GM13976 (cell line): ENCODE measurements at regions not wholly inside any gene's neighbourhood (a gene's known extent, or its start where the extent isn't known, plus 50 kb on each side); places are given as distances from the start of the nearest gene placed in this dataset.

Source experiments
- DNase-seq: peaks from one replicate; pipeline ENCODE4 v3.0.0; 2012; ENCODE audit warnings: low spot score
- in situ Hi-C: fragments of 300-500 bp; cut with MboI; formaldehyde crosslinking; loops from one replicate; pipeline ENCODE4 v1.12.0; 2022; ENCODE audit warnings: low sequenced_read_pairs, mixed read lengths, inconsistent platforms; ENCODE audit not compliant: unreplicated experiment
- TF ChIP-seq, protein P1 (sequence below): IDR thresholded peaks from 2 replicates; pipeline ENCODE4 v1.5.1; 2012; ENCODE audit warnings: borderline replicate concordance, mild to moderate bottlenecking; ENCODE audit not compliant: insufficient read depth; ENCODE audit errors: extremely low read depth, missing control alignments, control extremely low read depth

DNA sequence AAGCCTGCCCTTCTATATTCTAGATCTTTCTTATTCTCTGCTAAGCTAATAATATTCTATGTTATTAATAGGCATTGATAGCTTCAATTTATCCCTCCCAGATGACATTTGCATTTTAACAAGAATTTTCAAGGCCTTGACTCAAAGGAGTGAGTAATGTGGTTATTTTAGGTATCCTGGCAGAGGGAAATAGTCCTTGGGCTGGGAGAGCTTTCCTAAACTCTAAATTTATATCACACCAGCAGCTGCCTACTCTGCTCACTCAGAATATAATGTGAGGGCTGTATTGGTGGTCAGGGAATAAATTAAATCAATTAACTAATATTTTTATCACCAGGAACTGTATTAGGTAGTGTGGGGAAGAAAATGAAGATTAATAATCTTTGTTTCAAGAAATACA, 74.8 kb upstream of the ADAM23 start:
- in situ Hi-C loops, result no loop called here
- DNase-seq, result no peak
- TF ChIP-seq, protein P1, sequence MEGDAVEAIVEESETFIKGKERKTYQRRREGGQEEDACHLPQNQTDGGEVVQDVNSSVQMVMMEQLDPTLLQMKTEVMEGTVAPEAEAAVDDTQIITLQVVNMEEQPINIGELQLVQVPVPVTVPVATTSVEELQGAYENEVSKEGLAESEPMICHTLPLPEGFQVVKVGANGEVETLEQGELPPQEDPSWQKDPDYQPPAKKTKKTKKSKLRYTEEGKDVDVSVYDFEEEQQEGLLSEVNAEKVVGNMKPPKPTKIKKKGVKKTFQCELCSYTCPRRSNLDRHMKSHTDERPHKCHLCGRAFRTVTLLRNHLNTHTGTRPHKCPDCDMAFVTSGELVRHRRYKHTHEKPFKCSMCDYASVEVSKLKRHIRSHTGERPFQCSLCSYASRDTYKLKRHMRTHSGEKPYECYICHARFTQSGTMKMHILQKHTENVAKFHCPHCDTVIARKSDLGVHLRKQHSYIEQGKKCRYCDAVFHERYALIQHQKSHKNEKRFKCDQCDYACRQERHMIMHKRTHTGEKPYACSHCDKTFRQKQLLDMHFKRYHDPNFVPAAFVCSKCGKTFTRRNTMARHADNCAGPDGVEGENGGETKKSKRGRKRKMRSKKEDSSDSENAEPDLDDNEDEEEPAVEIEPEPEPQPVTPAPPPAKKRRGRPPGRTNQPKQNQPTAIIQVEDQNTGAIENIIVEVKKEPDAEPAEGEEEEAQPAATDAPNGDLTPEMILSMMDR, result no peak

DNA sequence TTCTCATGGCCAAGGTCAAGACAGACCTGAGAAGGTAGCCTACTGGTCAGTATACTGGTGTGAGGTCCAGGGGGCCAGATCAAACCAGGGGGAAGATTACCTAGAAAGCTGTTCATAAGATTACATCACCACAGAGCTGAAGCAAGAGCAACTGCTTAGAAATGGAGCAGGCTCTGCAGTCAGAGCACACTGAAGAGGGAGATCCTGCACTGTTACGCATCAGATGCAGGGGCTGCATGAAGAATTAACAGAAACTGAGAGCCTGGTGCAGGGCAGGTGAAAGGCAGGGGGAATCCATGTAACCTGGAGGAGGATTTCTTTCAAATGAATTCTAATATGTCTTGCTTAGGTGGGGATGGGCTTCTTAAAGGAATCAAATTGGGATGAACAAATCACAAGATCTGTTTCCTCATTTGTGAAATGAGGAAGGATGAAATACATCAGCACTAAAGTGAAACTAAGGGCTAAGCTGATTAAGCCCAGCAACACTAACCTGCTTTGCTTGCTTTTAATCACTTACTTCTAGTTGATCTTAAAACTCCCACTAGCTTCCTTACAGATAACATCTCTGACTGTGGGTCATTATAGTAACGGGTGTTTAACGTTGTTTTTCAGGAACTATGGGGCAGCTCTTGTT, 74.3 kb upstream of the ADAM23 start:
- TF ChIP-seq, protein P1, result no peak
- in situ Hi-C loops, result no loop called here
- no peak for DNase-seq

DNA sequence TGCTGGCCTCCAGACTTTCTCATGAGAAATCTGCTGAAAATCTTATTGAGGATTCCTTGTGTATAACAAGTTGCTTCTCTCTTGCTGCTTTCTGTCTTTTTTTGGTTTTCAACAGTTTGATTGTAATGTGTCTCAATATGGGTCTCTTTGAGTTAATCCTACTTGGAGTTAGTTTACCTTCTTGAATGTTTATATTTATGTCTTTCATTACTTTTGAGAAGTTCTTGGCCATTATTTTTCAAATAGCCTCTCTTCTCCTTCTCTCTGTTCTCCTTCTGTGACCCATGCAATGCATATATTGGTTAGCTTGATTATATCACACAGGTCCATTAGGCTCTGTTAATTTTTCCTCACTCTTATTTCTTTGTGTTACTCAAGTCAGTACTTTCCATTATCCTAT, 67.4 kb upstream of the ADAM23 start:
- DNase-seq, result no peak
- TF ChIP-seq, protein P1, result no peak
- in situ Hi-C loops, result no loop called here

DNA sequence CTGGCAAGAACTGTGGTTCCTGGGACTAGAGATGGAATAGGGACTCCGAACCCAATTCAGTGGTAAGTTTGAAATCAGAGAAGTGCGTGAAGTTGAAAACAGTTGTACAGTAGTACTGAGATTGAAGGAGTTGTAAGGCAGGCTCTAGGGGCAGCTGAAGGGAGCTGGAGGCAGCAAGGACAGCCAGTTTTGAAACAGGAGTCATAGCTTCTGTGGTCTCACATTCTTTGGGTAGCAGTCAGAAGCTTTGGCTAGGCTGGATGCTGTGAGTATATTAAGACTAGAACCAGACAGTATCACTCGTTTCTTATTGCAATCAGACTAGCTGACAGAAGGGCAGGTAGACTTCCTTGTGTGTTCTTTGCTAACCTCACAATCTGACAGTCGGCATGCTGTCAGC, 64.5 kb upstream of the ADAM23 start:
- in situ Hi-C loops, result no loop called here
- TF ChIP-seq, protein P1, result no peak
- no peak for DNase-seq

DNA sequence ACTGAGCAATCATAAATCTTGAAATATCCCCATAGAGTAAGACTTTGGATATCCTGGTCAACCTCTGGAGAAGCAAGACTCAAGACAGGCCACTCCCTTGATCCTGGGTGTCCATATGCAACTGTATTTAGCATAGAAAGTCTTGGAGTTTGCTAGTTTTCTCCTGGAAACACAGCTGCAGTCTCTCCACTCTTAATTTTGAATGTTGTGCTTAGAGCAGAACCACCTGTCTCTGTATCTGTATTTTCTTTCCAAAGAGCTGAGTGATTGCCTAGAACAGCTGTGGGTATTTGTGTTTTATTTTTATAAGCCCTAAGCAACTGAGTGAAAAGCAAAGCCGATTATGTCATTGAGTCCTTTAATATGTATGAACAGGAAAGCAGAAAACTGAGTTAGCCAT, 64.1 kb upstream of the ADAM23 start:
- TF ChIP-seq, protein P1, result no peak
- no peak for DNase-seq
- in situ Hi-C loops, result no loop called here

DNA sequence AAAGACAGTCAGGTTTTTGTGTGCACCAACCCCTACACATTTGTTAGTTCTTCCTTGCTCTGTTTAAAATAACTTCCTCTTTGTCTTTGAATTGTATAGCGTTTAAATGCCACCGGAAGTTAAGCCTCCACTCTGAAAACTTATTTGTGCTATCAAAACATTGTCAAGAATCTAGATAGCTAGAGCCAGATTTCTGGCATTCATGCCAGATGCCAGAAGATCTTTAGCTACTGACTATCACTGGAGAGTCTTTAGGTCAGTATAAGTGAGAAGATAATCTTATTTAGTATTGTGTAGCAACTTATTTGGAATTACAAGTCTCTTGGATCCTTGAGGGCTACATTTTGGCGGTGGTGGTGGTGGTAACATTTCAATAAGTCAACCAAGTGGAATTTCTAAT, 63.4 kb upstream of the ADAM23 start:
- no peak for DNase-seq
- TF ChIP-seq, protein P1, result no peak
- in situ Hi-C loops, result no loop called here
